Stimulated activated CD8-positive, alpha-beta memory T cell treated with anti-CD3 and anti-CD28 coated beads, Interleukin-4, amount 100 ng/mL, for 4 hours (primary cell): ENCODE measurements at regions not wholly inside any gene's neighbourhood (a gene's known extent, or its start where the extent isn't known, plus 50 kb on each side); places are given as distances from the start of the nearest gene placed in this dataset.
"Not testable (repeated sequence)": the region's sequence is repeated elsewhere in the genome, so short reads cannot be mapped to it uniquely, and the experiment has no call there.

Experiments used
- DNase-seq, 2 donors: peaks; one replicate each; pipeline ENCODE4 v3.0.0-alpha.2; 2020; ENCODE audit warnings: low read depth in 2 of 2, low spot score in 1 of 2

DNA sequence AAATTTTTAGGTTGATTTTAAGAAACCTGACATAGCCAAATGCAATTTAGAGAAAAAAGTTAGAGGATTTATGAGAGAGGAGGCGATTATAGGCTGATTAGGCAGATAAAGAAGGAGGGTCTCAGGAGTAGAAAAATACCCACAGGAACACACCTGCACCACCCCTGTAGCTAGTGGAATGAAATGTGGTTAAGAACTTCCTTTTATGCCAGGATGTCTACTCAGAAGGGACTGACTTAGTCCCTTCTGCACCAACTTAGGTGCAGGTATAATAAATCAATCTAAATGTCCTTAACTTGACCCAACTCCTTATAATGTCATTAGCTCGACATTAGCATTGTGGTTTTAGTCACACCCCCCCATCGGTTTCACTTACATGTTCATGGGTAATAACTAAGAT is 1274.5 kb upstream of the TMEFF2 start:
- no peak for DNase-seq

GRCh38 chr2:193467276-193467987 is 1272.7 kb upstream of the TMEFF2 start:
- no peak for DNase-seq

DNA sequence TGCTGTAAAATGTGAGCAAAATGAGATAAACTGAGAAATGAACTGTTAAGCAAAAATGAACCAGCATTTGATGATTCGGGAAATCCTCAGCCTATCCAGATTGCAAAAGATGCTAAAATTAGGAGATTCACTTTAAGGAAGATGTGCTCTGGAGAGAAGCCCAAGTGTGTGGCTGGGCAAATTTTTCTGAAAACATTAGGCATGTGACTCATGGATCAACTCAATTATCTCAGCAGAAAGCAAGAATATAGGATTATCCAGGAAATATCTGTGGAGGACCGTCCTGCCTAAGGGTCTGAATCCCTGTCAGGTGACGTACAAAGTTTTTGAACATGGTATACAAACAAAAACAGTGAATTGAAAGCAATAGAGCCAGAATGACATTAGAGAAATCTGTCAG is 1268.3 kb upstream of the TMEFF2 start:
- DNase-seq = no peak

DNA sequence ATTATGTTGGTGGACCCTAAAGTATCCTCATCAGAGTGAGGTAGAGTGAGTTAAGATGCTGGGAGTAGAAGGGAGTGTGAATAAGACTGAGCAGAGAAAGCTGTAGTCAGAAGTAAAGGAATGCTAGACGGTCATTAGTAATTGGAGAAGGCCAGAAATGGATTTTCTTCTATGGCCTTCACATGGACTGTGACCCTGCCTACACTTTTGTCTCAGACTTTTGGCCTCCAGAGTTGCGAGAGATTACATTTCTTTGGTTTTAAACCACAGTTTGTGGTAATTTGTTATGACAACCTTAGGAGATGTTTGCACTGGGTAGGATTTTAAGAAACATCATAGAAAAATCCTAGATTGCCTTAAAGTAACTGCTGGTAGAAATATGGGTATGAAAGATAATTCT is 1267.7 kb upstream of the TMEFF2 start:
- no peak for DNase-seq

GRCh38 chr2:193461431-193461934 is 1266.8 kb upstream of the TMEFF2 start:
- no peak for DNase-seq

GRCh38 chr2:193446967-193447366 is 1252.2 kb upstream of the TMEFF2 start:
- DNase-seq = no peak

DNA sequence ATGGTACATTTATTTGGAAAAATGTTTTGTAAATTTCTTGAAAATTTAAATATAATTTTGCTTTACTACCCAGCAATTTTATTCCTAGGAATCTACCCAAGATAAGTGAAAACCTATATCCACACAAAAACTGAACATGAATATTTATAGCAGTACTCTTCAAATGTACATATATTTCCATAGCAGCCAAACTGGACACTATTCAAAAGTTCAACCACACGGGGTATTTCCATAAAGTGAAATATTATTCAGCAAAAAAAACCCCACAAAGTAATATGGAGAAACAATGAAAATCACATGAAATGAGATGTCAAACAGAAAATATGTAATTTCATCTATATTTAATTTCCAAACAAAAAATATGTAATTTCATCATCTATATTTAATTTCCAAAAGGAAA is 1247.6 kb upstream of the TMEFF2 start:
- no peak for DNase-seq

DNA sequence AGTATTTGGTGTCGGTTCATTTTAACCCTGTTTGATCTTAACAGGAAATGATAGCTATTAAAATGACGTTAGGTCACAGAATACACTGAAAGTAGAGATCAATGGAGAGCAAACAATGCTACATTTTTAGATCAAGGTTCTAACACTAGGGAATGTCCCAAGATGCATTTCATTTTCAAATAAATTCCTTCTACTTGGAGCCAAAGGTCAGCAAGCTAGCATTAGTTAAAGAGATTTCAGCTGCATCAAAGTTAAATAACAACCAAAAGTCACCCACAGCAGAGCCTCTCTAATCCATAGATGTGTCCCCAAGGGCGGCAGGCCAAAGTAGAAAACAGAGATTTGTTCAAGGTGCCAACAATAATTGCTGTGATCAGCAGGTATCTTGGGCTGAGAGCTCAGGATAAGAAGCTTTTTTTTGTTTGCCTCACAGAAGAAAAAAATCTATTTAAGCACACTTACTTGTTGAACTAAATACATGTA is 1233.6 kb upstream of the TMEFF2 start:
- no peak for DNase-seq

- DNase-seq = not testable (repeated sequence)
Observed at GRCh38 chr2:193412368-193412767, 1217.6 kb upstream of the TMEFF2 start.

- DNase-seq = no peak
Observed at GRCh38 chr2:193409951-193410350, 1215.2 kb upstream of the TMEFF2 start.

DNA sequence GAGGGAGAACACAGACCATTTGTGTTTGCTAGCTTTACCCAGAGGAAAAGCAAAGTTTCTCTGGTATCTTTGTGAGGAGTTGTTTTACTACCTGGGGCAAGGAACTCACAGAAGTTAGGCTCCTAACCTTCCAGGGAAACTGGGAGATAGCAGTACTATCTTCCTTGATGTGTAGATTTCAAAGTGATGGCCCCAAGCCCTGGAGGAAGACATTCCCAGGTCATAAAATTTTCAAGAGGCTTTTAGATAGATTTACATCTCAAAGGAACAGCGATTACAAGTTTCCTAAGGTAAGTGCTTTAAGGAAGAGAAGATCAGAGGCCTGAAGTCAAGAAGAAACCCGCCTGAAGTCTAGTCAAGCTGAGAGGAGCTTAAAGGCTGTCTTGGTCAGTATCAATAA is 1187.8 kb upstream of the TMEFF2 start:
- no peak for DNase-seq

DNA sequence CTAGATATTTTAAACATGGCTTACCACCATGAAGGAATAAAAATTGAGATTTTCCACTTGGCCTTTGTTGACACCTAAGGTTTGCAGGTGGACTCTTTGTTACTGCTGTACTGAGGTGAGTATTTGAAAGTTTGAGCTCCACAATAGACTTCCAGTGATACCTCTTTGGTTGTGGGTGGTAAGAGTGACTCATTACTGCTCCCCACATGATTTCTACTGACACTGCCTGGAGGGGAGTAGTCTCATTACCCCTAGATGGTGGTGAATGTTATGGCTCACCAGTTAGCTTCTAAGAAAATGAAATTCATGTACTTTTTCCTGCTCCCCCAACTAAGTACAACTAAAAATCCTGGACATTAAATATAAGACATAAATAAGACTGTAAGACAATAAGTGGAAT is 1183.1 kb upstream of the TMEFF2 start:
- DNase-seq = no peak

DNA sequence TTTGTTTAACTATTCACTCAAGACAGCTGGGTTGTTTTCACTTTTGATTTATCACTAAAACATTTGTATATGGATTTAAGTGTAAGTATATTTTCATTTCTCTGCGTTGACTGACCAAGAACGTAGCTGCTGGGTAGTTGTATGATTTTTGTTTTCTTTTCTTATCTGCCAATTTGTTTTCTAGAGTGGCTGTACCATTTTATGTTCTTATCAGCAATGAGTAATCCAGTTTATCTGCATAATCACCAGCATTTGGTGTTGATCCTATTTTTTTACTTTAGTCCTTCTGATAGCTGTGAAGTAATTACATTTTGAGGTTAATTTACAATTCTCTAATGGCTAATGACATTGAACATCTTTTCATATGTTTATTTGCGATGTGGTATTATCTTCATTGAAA is 1178.4 kb upstream of the TMEFF2 start:
- no peak for DNase-seq

DNA sequence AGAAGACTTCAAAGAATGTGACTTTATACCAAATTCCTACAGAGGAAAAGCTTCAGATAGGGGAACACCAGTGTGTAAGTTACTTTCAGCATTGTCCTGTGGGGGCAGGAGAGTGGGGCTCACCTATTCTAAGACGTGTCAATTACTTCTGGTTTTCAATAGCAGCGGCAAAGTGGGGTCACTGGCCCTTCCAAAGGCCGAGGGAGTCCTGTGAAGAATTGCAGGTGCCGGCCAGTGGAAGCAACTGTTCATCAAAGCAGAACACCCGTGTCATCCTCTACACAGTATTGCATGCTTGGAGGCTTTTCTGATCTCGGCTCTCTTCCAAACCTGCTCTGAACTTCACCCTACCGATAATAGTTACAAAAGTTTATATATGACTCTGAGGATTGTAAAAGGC is 1176.5 kb upstream of the TMEFF2 start:
- no peak for DNase-seq

- DNase-seq = no peak
Observed at GRCh38 chr2:193368615-193369014, 1173.9 kb upstream of the TMEFF2 start.

GRCh38 chr2:193357508-193357907 is 1162.8 kb upstream of the TMEFF2 start:
- DNase-seq = no peak

DNA sequence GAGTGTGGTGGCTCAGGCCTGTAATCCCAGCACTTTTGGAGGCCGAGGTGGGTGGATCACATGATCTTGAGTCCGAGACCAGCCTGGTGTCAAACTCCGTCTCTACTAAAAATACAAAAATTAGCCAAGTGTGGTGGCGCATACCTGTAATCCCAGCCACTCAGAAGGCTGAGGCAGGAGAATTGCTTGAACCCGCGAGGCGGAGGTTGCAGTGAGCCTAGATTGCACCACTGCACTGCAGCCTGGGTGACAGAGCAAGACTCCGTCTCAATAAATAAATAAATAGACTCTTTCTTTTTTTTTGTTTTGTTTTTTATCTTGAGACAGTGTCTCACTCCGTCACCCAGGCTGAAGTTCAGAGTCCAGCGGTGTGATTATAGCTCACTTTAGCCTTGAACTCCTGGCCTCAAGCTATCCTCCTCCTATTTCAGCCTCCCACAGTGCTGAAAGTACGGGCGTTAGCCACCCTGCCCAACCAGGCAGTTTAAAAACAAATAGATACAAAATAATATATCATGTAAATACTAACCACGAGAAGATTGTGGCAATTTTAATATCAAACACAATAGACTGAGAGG is 1158.0 kb upstream of the TMEFF2 start:
- not testable (repeated sequence) for DNase-seq

DNA sequence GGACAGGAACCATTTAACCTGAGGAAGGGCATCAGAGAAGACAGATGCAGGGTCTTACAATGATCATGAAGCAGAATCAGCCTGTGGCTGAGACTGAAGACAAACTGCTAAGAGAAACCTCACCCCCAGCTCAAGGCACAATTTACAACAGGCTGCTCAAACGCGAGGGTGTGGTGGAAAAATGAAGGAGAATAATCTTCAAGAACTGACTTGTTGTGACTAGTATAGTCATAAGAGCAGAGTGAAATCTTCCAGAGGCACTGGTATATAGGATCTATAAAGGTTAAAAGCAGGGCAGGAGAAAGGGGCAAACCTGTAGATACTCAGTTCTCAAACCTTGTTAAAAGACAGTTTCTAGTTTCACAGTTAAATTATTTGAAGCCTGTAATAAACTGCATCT is 1155.8 kb upstream of the TMEFF2 start:
- DNase-seq = no peak

DNA sequence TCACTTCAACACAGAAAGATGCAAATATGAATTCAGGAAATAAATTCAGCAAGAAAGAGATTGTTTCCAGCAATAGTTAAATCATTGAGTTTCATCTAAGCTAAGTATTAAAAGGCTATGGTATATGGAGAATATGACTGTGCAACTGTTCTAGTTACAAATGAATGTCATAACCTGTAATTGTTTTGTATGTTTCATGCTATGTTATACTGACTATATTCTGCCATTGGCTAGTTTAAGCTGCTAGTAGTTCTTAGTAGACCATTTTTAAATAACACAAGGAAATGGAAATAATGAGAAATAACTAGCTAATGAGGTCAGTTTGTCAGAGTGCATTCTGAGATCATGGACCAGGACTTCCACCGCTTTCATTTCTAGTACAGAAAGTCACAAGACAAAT is 1154.9 kb upstream of the TMEFF2 start:
- no peak for DNase-seq

DNA sequence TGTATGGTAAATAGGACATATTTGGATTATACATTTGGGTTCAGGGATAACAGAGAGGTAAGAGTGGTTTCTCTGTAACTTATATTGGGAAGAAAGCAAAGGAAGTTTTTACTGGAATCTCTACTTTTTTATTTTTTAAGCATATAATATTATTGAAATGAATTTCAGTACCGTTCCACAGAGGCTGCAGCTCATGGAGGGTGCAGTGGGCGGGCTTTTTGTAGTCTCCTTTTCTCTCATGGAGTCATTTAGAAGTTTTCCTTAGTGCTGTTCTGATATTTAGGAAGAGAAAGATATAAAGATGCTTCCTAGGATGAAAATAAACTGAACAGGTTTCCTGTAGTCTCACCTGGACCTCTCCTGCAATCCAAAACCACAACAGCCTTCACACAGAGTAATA is 1153.3 kb upstream of the TMEFF2 start:
- no peak for DNase-seq

DNA sequence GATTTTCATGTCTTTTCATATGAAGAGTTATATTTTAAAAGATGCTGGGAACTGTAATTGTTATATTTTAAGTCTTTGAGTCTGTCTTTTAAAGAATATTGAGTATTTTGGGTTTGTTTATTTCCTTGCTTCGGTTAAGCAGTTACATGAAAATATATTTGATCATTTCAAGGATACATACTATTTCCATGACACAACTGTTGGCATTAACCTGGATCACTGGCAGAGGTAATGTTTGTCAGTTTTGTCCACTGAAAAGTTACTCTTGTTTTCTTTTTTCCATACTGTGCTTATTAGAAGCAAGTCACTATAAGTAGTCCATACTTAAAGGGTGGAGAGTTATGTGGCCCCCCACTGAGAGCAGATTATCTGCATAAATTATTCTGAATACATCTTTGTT is 1142.0 kb upstream of the TMEFF2 start:
- DNase-seq = no peak

DNA sequence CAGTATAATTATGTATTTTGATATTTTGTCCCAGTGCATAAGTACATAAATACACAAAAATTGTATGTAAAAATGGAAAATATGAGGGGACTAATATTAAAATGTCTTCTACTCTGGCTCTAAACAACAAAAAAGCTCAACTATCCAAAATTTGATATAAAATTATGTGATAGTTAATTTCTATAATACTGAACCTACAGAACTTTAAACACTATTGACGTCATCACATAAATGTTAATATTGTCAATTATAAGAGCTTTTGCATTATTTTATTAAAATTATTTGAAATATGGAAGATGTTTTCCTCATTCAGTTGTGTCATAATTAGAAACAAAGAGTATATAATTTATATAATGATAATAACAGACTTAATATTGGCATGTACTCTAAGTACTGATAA is 1139.7 kb upstream of the TMEFF2 start:
- no peak for DNase-seq

GRCh38 chr2:193333539-193333938 is 1138.8 kb upstream of the TMEFF2 start:
- no peak for DNase-seq
